SK-N-SH (cell line): ENCODE measurements at regions not wholly inside any gene's neighbourhood (a gene's known extent, or its start where the extent isn't known, plus 50 kb on each side); places are given as distances from the start of the nearest gene placed in this dataset.

ENCODE experiments used
- EP300 ChIP-seq, 2 experiments: IDR thresholded peaks; 2 replicates each; pipeline versions ENCODE4 v1.4.0 to v1.6.1; 2012; ENCODE audit warnings: borderline replicate concordance in 1 of 2, low read depth in 1 of 2, low read length in 1 of 2
- EZH2phosphoT487 ChIP-seq: fragments of 200-600 bp; sonication (generic); IDR thresholded peaks from 2 replicates; pipeline ENCODE4 v1.6.1; 2017; ENCODE audit warnings: low read depth, mixed run types, mild to moderate bottlenecking, antibody characterized with exemption, moderate library complexity, borderline replicate concordance
- GATA2 ChIP-seq: sonication (generic); formaldehyde crosslinking; IDR thresholded peaks from 2 replicates; pipeline ENCODE4 v1.5.0; 2020; ENCODE audit warnings: mild to moderate bottlenecking, missing genetic modification reagents
- JUND ChIP-seq: IDR thresholded peaks from 2 replicates; pipeline ENCODE4 v1.4.0; 2012
- RCOR1 ChIP-seq: fragments of 150-350 bp; IDR thresholded peaks from 2 replicates; pipeline ENCODE4 v1.6.1; 2017; ENCODE audit warnings: antibody characterized with exemption, low read length
- RXRA ChIP-seq: IDR thresholded peaks from 2 replicates; pipeline ENCODE4 v1.4.0; 2012; ENCODE audit warnings: low read depth, mild to moderate bottlenecking, borderline replicate concordance
- SMC3 ChIP-seq: IDR thresholded peaks from 2 replicates; pipeline ENCODE4 v1.6.1; 2012; ENCODE audit warnings: low read depth, low read length, improper control_type of control experiment
- TAF1 ChIP-seq: IDR thresholded peaks from 2 replicates; pipeline ENCODE4 v1.6.1; 2012; ENCODE audit warnings: low read depth, mild to moderate bottlenecking, low read length, moderate library complexity, borderline replicate concordance
- YY1 ChIP-seq: IDR thresholded peaks from 2 replicates; pipeline ENCODE4 v1.4.0; 2012; ENCODE audit warnings: low read depth, mild to moderate bottlenecking
- TF ChIP-seq, protein P1 (sequence below): fragments of 200-600 bp; sonication (generic); IDR thresholded peaks from 2 replicates; pipeline ENCODE4 v1.6.1; 2017; ENCODE audit warnings: antibody characterized with exemption, mild to moderate bottlenecking, moderate library complexity
- TF ChIP-seq, protein P2 (sequence below): fragments of 150-350 bp; IDR thresholded peaks from 2 replicates; pipeline ENCODE4 v1.6.1; 2017; ENCODE audit warnings: antibody characterized with exemption, low read length, low read depth, borderline replicate concordance
- TF ChIP-seq, protein P3 (sequence below): IDR thresholded peaks from 2 replicates; pipeline ENCODE4 v1.4.0; 2012; ENCODE audit warnings: low read depth

DNA sequence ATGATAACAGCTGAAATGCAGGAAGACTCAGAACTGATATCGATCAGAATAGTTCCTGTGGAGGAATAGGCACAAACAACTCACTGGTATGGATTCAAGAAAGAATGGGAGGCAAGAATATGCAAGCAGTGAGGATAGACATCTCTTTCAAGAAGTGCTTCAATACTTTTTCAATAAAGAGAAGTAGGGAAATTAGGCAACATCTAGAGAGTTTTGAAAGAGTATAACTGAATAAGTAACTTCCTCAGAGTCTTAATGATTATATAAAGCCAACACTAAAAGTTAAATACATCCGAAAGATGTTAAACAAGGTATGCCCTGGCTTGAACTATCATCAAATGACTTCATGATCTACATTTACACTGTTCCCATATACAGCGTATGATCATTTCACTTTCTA lies 1443.0 kb downstream of the PCDH7 start:
- TF ChIP-seq, protein P1, sequence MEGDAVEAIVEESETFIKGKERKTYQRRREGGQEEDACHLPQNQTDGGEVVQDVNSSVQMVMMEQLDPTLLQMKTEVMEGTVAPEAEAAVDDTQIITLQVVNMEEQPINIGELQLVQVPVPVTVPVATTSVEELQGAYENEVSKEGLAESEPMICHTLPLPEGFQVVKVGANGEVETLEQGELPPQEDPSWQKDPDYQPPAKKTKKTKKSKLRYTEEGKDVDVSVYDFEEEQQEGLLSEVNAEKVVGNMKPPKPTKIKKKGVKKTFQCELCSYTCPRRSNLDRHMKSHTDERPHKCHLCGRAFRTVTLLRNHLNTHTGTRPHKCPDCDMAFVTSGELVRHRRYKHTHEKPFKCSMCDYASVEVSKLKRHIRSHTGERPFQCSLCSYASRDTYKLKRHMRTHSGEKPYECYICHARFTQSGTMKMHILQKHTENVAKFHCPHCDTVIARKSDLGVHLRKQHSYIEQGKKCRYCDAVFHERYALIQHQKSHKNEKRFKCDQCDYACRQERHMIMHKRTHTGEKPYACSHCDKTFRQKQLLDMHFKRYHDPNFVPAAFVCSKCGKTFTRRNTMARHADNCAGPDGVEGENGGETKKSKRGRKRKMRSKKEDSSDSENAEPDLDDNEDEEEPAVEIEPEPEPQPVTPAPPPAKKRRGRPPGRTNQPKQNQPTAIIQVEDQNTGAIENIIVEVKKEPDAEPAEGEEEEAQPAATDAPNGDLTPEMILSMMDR: no peak
- TF ChIP-seq SMC3 (no peak), EZH2phosphoT487 (no peak), YY1 (no peak), GATA2 (no peak), RCOR1 (no peak), TAF1 (no peak), EP300 (IDR thresholded peaks at IDR 0.05; ENCODE audit: borderline replicate concordance in 1 of 2, low read depth in 1 of 2, low read length in 1 of 2) (no peak), RXRA (no peak), JUND (no peak)
- TF ChIP-seq, protein P2, sequence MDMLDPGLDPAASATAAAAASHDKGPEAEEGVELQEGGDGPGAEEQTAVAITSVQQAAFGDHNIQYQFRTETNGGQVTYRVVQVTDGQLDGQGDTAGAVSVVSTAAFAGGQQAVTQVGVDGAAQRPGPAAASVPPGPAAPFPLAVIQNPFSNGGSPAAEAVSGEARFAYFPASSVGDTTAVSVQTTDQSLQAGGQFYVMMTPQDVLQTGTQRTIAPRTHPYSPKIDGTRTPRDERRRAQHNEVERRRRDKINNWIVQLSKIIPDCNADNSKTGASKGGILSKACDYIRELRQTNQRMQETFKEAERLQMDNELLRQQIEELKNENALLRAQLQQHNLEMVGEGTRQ: no peak
- TF ChIP-seq, protein P3, sequence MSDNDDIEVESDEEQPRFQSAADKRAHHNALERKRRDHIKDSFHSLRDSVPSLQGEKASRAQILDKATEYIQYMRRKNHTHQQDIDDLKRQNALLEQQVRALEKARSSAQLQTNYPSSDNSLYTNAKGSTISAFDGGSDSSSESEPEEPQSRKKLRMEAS: no peak
